Neuronal stem cell (in vitro differentiated cells): ENCODE measurements at regions not wholly inside any gene's neighbourhood (a gene's known extent, or its start where the extent isn't known, plus 50 kb on each side); places are given as distances from the start of the nearest gene placed in this dataset.

ENCODE experiments used
- DNase-seq: peaks from one replicate; pipeline ENCODE4 v3.0.0-alpha.2; 2013; ENCODE audit warnings: low spot score
- H2AFZ ChIP-seq: one replicate; pipeline ENCODE4 v1.6.1; 2013; ENCODE audit warnings: mild to moderate bottlenecking, low read length, inconsistent platforms
- H2AK5ac ChIP-seq: 2 replicates; pipeline ENCODE4 v1.6.1; 2013; ENCODE audit warnings: low read depth, mild to moderate bottlenecking, inconsistent platforms, low read length, moderate library complexity, mixed read lengths
- H2BK120ac ChIP-seq: 2 replicates; pipeline ENCODE4 v1.6.1; 2013; ENCODE audit warnings: low read depth, mild to moderate bottlenecking, inconsistent platforms, low read length, moderate library complexity, mixed read lengths
- H2BK12ac ChIP-seq: one replicate; pipeline ENCODE4 v1.6.1; 2013; ENCODE audit warnings: low read length, inconsistent platforms
- H2BK15ac ChIP-seq: 2 replicates; pipeline ENCODE4 v1.6.1; 2013; ENCODE audit warnings: mild to moderate bottlenecking, low read length, inconsistent platforms, mixed read lengths
- H2BK5ac ChIP-seq: one replicate; pipeline ENCODE4 v1.6.1; 2013; ENCODE audit warnings: inconsistent platforms, mild to moderate bottlenecking, low read length, moderate library complexity
- H3K14ac ChIP-seq: one replicate; pipeline ENCODE4 v1.6.1; 2013; ENCODE audit warnings: low read length, inconsistent platforms
- H3K18ac ChIP-seq: 2 replicates; pipeline ENCODE4 v1.6.1; 2013; ENCODE audit warnings: low read length, inconsistent platforms
- H3K23ac ChIP-seq: 2 replicates; pipeline ENCODE4 v1.6.1; 2013; ENCODE audit warnings: low read depth, mild to moderate bottlenecking, mixed read lengths, low read length, inconsistent platforms; ENCODE audit not compliant: poor library complexity
- H3K27ac ChIP-seq: replicated peaks from 3 replicates; pipeline ENCODE4 v1.5.1; 2013; ENCODE audit warnings: low read length, inconsistent platforms
- H3K27me3 ChIP-seq, 3 experiments: 2 replicates each; pipeline ENCODE4 v1.6.1; 2013; ENCODE audit warnings: low read length in 3 of 3, mild to moderate bottlenecking in 2 of 3, inconsistent platforms in 1 of 3, low read depth in 1 of 3, mixed read lengths in 1 of 3, moderate library complexity in 1 of 3; ENCODE audit not compliant: control insufficient read depth in 3 of 3, insufficient read depth in 3 of 3
- H3K36me3 ChIP-seq, 2 donors: replicated peaks in 1 of 2; 2 replicates each; pipeline ENCODE4 v1.6.1; 2013; ENCODE audit warnings: low read length in 2 of 2; ENCODE audit not compliant: control insufficient read depth in 2 of 2, insufficient read depth in 2 of 2
- H3K4ac ChIP-seq: 2 replicates; pipeline ENCODE4 v1.6.1; 2013; ENCODE audit warnings: inconsistent platforms, mild to moderate bottlenecking, low read length, moderate library complexity
- H3K4me1 ChIP-seq, 2 donors: 1 replicate in 1 of 2; 2 replicates in 1 of 2; pipeline ENCODE4 v1.6.1; 2013; ENCODE audit warnings: low read length in 2 of 2, low read depth in 1 of 2; ENCODE audit not compliant: control insufficient read depth in 2 of 2, insufficient read depth in 1 of 2
- H3K4me2 ChIP-seq: one replicate; pipeline ENCODE4 v1.6.1; 2013; ENCODE audit warnings: mild to moderate bottlenecking, low read length, inconsistent platforms; ENCODE audit not compliant: insufficient read depth, poor library complexity, severe bottlenecking
- H3K4me3 ChIP-seq, 2 donors: 2 replicates each; pipeline ENCODE4 v1.5.1; 2013; ENCODE audit warnings: low read length in 2 of 2, mild to moderate bottlenecking in 2 of 2, inconsistent platforms in 1 of 2, moderate library complexity in 1 of 2
- H3K79me1 ChIP-seq: one replicate; pipeline ENCODE4 v1.6.1; 2013; ENCODE audit warnings: low read depth, mild to moderate bottlenecking, inconsistent platforms, low read length, moderate library complexity
- H3K9ac ChIP-seq: one replicate; pipeline ENCODE4 v1.6.1; 2013; ENCODE audit warnings: mild to moderate bottlenecking, low read depth, low read length, inconsistent platforms; ENCODE audit not compliant: poor library complexity
- H3K9me3 ChIP-seq, 2 donors: replicated peaks in 1 of 2; 2 replicates each; pipeline versions ENCODE3 to v1.6.1; 2013; ENCODE audit warnings: low read length in 2 of 2, mild to moderate bottlenecking in 2 of 2, inconsistent platforms in 1 of 2, low read depth in 1 of 2, mixed read lengths in 1 of 2, moderate library complexity in 1 of 2; ENCODE audit not compliant: control insufficient read depth in 2 of 2, insufficient read depth in 1 of 2
- H4K8ac ChIP-seq: one replicate; pipeline ENCODE4 v1.6.1; 2013; ENCODE audit warnings: low read depth, mild to moderate bottlenecking, inconsistent platforms, low read length, moderate library complexity
- H4K91ac ChIP-seq: one replicate; pipeline ENCODE4 v1.6.1; 2013; ENCODE audit warnings: low read length, low read depth, mild to moderate bottlenecking, inconsistent platforms; ENCODE audit not compliant: poor library complexity
- WGBS, 2 donors: extraction: QIAGEN DNeasy Blood & Tissue Kit; methylation state at CpG; one replicate each; pipeline ENCODE4 v1.1.7; 2013; ENCODE audit warnings: missing lambda C conversion rate in 2 of 2, mixed read lengths in 1 of 2; ENCODE audit not compliant: insufficient read length in 2 of 2, insufficient replicate concordance in 1 of 2; ENCODE audit errors: extremely low coverage in 2 of 2; 5-methylcytosine and 5-hydroxymethylcytosine counted together

DNA sequence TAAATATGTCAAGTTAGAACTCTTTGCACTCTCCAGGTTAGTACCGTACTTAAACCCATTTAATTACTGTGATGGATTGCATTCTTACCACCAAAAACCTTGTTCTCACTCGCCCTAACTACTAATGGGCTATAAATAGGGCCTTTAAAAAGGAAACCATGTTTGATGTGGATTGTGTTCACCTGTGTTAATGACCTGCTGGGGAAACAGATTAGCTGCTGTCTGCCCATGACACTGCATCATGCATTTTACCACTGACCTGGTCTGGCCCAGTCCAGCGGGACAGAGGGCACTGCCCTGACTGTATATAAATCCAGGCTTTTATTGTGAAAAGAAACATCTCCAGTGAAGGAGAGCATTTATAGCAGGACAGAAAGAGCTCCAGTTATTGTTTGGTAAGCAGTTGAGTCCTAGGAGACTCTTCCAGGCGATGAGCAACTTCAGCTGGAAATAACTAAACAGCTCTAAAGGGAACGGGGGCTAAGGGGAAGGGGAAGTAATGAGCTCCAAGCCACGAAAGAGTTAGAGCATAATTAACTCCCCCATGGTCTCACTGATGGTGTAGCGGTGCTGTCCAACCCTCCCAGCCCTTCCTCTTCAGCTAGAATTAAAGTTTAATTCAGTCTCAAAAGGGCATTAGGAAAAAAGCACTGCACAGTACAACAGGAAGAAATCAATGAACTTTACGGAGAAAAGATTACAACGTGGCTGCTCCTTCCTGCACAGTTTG, 303.1 kb downstream of the ENC1 start:
- Histone ChIP-seq H3K4me2 (no peak overlapping the region), H2BK120ac (no peak overlapping the region), H4K8ac (no peak overlapping the region), H2BK5ac (no peak overlapping the region), H2BK12ac (no peak overlapping the region), H2AK5ac (no peak overlapping the region), H4K91ac (no peak overlapping the region), H3K4me1 (peaks cover 7 to 15% of the 10 kb centered on the region in 2 donors), H3K27me3 (no peaks in the 10 kb centered on the region), H3K27ac (no peak overlapping the region), H3K9me3 (no peaks in the 10 kb centered on the region), H3K79me1 (no peaks in the 10 kb centered on the region), H3K4ac (no peak overlapping the region), H3K9ac (no peak overlapping the region), H3K14ac (no peak overlapping the region), H3K4me3 (no peak overlapping the region), H3K36me3 (no peaks in the 10 kb centered on the region), H3K18ac (no peak overlapping the region), H2AFZ (peak overlapping the region; percentile 31), H3K23ac (no peak overlapping the region), H2BK15ac (no peak overlapping the region)
- WGBS, 2 donors = no CpG with 5 or more reads among the region's 9 CpGs
- DNase-seq = no peak

DNA sequence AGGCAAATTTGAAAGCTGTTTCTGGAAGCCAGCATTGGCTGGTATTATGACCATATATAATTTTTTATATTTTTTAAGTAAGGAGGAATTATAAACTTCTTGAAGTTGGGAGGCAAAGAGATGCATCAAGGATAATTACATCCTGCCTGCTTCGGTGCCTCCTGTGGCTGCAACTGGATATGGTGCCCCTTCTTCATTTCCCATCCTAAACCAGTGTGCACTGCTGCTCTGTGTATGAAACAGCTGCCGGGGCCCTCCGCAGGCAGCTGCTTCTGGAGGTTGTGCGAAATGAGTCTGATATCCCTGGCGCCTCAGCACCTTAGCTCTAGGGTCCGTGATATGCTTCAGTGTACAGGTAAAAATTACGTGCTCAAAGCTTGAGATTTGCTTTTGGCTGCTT, 304.2 kb downstream of the ENC1 start:
- Histone ChIP-seq H3K36me3 (no peaks in the 10 kb centered on the region), H2BK120ac (no peak overlapping the region), H3K4me1 (peaks cover 7 to 15% of the 10 kb centered on the region in 2 donors), H2AK5ac (no peak overlapping the region), H3K9me3 (no peaks in the 10 kb centered on the region), H3K9ac (no peak overlapping the region), H3K79me1 (no peaks in the 10 kb centered on the region), H3K18ac (no peak overlapping the region), H2BK15ac (peak overlapping the region; percentile 61), H2BK12ac (no peak overlapping the region), H3K27ac (no peak overlapping the region), H3K4ac (no peak overlapping the region), H3K14ac (no peak overlapping the region), H3K4me3 (no peak overlapping the region), H3K27me3 (no peaks in the 10 kb centered on the region), H2AFZ (peak overlapping the region; percentile 47), H3K4me2 (no peak overlapping the region), H3K23ac (no peak overlapping the region), H2BK5ac (no peak overlapping the region), H4K91ac (no peak overlapping the region), H4K8ac (no peak overlapping the region)
- DNase-seq = no peak
- no CpG with 5 or more reads among the region's 7 CpGs for WGBS, 2 donors

DNA sequence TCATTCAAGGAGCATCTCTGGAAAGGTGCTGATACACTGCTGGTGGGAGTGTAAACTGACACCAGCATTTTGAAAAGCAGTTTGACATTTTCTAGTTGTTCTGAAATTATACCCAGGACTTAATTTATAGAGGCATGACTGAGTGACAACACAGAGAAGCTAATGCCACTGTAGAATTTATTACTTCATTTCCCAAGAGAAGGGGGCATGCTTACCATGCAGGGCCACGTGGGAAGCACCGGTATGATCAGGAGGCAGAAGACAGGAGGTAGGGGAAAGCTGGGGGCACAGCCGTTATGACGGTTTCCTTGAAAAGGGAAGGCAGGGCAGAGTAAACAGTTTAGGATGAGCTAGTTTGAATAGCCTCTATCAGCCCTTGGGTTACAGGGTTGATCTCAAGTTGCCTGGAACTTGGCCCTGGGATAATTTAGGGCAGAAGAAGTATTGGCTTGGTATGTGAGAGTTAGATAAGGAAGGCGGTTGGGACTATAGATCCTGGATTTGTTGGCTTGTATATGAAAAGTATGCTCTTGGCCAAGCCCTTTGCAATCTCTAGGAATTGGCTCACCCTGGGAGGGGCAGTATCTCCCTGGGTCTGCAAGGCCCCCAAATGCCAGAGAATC, 305.7 kb downstream of the ENC1 start:
- Histone ChIP-seq H4K8ac (no peak overlapping the region), H4K91ac (no peak overlapping the region), H2AK5ac (no peak overlapping the region), H2AFZ (no peak overlapping the region), H3K9me3 (no peaks in the 10 kb centered on the region), H2BK12ac (no peak overlapping the region), H3K23ac (no peak overlapping the region), H2BK120ac (no peak overlapping the region), H3K18ac (no peak overlapping the region), H3K27ac (no peak overlapping the region), H3K4ac (no peak overlapping the region), H3K4me1 (peaks cover 7 to 15% of the 10 kb centered on the region in 2 donors), H3K27me3 (no peaks in the 10 kb centered on the region), H2BK5ac (no peak overlapping the region), H3K14ac (no peak overlapping the region), H3K36me3 (no peaks in the 10 kb centered on the region), H3K79me1 (no peaks in the 10 kb centered on the region), H2BK15ac (no peak overlapping the region), H3K4me3 (no peak overlapping the region), H3K4me2 (no peak overlapping the region), H3K9ac (no peak overlapping the region)
- DNase-seq = no peak
- no CpG with 5 or more reads among the region's 5 CpGs for WGBS, 2 donors

DNA sequence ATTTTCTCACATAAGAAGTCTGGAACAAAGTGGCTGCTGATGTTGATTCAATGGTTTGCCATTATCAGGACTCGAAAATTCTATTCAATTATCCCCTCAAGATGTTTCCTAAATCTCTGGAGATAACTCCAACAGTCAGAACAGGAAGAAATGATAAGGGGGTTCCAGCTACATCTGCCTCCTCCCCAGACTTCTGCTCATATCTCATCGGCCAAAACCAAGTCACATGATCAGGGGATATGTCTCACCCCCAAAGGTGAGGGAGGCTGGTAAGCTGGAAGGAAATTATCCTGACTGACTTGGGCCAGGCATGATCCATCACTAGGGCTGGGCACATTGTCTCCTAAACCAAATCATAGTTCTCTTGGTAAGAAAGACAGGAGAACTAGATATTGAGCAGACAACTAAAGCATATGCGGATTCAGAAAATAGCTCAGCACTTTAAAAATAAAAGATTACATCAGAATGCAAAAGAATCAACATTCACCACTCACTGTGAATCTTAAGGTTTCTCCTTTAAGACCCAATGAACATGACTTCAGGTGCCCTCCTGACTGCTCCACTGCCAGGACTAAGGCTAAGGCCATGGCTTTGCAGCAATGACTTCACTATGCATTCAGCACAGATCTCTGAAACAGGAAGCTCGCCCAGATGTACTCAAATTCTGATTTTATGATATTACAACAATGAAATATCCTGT, 306.3 kb downstream of the ENC1 start:
- Histone ChIP-seq H4K91ac (no peak overlapping the region), H3K36me3 (no peaks in the 10 kb centered on the region), H3K27me3 (no peaks in the 10 kb centered on the region), H3K9me3 (no peaks in the 10 kb centered on the region), H3K23ac (no peak overlapping the region), H2BK15ac (no peak overlapping the region), H3K14ac (no peak overlapping the region), H3K27ac (no peak overlapping the region), H3K9ac (no peak overlapping the region), H3K4me1 (peaks cover 7 to 15% of the 10 kb centered on the region in 2 donors), H2BK12ac (no peak overlapping the region), H3K4me3 (no peak overlapping the region), H2BK5ac (no peak overlapping the region), H2AK5ac (no peak overlapping the region), H3K79me1 (no peaks in the 10 kb centered on the region), H2AFZ (no peak overlapping the region), H3K18ac (no peak overlapping the region), H4K8ac (no peak overlapping the region), H2BK120ac (no peak overlapping the region), H3K4ac (no peak overlapping the region), H3K4me2 (no peak overlapping the region)
- no CpG with 5 or more reads among the region's 4 CpGs for WGBS, 2 donors
- no peak for DNase-seq
